MCF 10A (cell line): ENCODE measurements at regions not wholly inside any gene's neighbourhood (a gene's known extent, or its start where the extent isn't known, plus 50 kb on each side); places are given as distances from the start of the nearest gene placed in this dataset.

ENCODE experiments used
- BruUV-seq: library from RNA; stranded (reverse); fragments of 400-500 nt; replicated peaks from 2 replicates; lab custom pipeline; 2021; lab: Mats Ljungman, UMichigan
- CTCF ChIA-PET: fragments of 300-600 bp; sonication (Branson Sonifier 250); formaldehyde crosslinking; extraction: SDS; loops from one replicate; lab custom pipeline; 2021; ENCODE audit warnings: antibody characterized with exemption, inconsistent platforms; lab: Yijun Ruan, JAX
- POLR2A ChIA-PET: fragments of 300-600, 350-650 bp; sonication (Branson Sonifier 250); formaldehyde crosslinking; extraction: SDS; loops from one replicate; lab custom pipeline; 2020; ENCODE audit warnings: antibody characterized with exemption, inconsistent platforms; lab: Yijun Ruan, JAX
- DNase-seq: peaks from one replicate; pipeline ENCODE4 v3.0.0-alpha.2; 2018; ENCODE audit not compliant: unreplicated experiment
- H3K27ac Mint-ChIP-seq: one replicate; pipeline ENCODE4 v1.8.0; 2022; ENCODE audit warnings: mild to moderate bottlenecking, low read depth, mixed read lengths; ENCODE audit not compliant: unreplicated experiment
- H3K27me3 Mint-ChIP-seq: one replicate; pipeline ENCODE4 v1.8.0; 2022; ENCODE audit warnings: mixed read lengths; ENCODE audit not compliant: insufficient read depth, unreplicated experiment
- H3K36me3 Mint-ChIP-seq: one replicate; pipeline ENCODE4 v1.8.0; 2022; ENCODE audit warnings: mild to moderate bottlenecking, moderate library complexity, mixed read lengths; ENCODE audit not compliant: insufficient read depth, unreplicated experiment
- H3K4me1 Mint-ChIP-seq: one replicate; pipeline ENCODE4 v1.8.0; 2022; ENCODE audit warnings: mixed read lengths; ENCODE audit not compliant: insufficient read depth, unreplicated experiment
- H3K4me3 Mint-ChIP-seq: one replicate; pipeline ENCODE4 v1.8.0; 2022; ENCODE audit warnings: mild to moderate bottlenecking, moderate library complexity, mixed read lengths; ENCODE audit not compliant: unreplicated experiment
- H3K9me3 Mint-ChIP-seq: one replicate; pipeline ENCODE4 v1.8.0; 2022; ENCODE audit warnings: mixed read lengths; ENCODE audit not compliant: unreplicated experiment
- intact Hi-C: fragments of 100-400 bp; cut with micrococcal nuclease; formaldehyde crosslinking; loops from 2 replicates; pipeline ENCODE4 v1.14.1; 2022
- TF ChIP-seq, protein P1 (sequence below): fragments of 200-600 bp; IDR thresholded peaks from one replicate; pipeline ENCODE4 v1.8.0; 2022; ENCODE audit warnings: antibody characterized with exemption, mild to moderate bottlenecking; ENCODE audit not compliant: unreplicated experiment

DNA sequence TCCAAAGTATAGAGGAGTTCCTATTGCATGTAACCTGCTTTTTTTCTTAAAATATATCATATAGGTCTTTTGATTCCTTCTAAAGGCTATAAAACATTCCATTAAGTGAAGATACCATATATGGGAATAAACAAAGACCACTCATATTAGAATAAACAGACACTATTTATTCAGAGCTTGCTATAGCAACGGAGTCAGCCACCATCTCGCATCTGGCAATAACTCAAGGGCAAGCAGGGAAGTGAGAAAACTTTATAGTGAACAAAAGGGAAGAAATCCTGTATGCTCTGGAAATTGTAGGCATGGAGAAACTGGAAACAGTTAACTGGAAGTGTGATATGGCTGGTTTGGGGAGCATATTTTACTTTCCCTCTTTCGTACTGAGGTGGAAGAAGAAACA, 301.9 kb downstream of the PTH2R start:
- TF ChIP-seq, protein P1, sequence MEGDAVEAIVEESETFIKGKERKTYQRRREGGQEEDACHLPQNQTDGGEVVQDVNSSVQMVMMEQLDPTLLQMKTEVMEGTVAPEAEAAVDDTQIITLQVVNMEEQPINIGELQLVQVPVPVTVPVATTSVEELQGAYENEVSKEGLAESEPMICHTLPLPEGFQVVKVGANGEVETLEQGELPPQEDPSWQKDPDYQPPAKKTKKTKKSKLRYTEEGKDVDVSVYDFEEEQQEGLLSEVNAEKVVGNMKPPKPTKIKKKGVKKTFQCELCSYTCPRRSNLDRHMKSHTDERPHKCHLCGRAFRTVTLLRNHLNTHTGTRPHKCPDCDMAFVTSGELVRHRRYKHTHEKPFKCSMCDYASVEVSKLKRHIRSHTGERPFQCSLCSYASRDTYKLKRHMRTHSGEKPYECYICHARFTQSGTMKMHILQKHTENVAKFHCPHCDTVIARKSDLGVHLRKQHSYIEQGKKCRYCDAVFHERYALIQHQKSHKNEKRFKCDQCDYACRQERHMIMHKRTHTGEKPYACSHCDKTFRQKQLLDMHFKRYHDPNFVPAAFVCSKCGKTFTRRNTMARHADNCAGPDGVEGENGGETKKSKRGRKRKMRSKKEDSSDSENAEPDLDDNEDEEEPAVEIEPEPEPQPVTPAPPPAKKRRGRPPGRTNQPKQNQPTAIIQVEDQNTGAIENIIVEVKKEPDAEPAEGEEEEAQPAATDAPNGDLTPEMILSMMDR: no peak
- H3K9me3 Mint-ChIP-seq: no peaks in the 10 kb centered on the region
- no peak overlapping the region for H3K4me3 Mint-ChIP-seq
- intact Hi-C loops: no loop called here
- ChIA-PET CTCF (no interaction called here), POLR2A (no interaction called here)
- no peak overlapping the region for H3K27ac Mint-ChIP-seq
- no peak for DNase-seq
- H3K27me3 Mint-ChIP-seq: peaks cover 22% of the 10 kb centered on the region
- H3K4me1 Mint-ChIP-seq: no peaks in the 10 kb centered on the region
- BruUV-seq: no TSS peak
- no peaks in the 10 kb centered on the region for H3K36me3 Mint-ChIP-seq

DNA sequence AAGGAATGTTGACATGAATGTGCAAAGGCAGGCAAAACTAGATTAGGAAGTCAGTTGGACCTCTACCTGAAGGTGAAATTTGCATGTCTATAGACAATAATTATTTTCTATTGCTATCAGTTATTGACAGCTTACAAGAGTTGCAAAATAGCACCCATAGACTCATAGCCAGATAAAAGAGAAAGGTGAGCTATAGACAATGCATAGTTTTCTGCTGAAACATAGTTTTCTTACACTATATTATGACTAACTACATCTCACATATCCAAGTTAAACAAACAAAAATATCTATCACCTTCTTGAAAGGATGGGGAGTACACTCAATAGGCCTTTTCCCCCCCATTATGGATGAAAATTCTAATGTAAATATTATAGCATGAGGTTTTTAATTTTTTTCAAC, 305.0 kb downstream of the PTH2R start:
- CTCF ChIA-PET: no interaction called here
- DNase-seq: peak; percentile 6

DNA sequence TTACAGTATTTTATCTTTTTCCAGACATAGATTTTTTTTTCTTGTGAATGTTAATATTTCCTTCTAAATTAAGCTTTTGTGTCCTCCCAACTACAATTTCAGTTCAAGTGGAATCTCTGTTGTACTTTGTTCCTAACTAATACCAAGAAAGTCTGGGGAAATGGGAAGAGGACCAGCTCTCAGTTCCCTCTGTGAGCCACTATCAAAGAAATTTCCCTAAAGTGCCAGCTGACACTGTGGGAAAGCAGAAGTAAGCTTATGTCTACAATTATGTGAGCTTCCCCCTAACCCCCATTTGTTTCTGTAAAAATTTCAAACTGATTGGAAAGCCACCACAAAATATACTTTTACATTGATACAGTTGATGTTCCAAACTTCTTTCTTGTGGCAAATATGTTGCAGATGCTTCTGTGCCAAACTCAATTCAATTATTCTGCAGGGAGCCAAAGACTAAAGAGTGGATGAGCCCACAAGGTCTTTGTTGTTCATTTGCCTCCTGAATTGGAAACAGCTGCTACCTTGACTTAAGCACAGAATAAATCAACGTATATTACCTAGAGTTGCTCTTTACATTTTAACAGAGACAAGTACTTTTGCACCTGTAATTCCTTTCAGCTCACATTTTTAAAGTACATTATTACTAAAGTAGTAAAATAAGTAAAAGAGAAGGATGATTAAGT, 306.6 kb downstream of the PTH2R start:
- BruUV-seq: no TSS peak

More for the DNA sequence above, 305.0 kb downstream of the PTH2R start:
- Mint-ChIP-seq H3K9me3 (no peaks in the 10 kb centered on the region), H3K27ac (no peak overlapping the region), H3K4me1 (no peaks in the 10 kb centered on the region), H3K36me3 (no peaks in the 10 kb centered on the region), H3K4me3 (no peak overlapping the region), H3K27me3 (no peaks in the 10 kb centered on the region)
- no TSS peak for BruUV-seq
- TF ChIP-seq, protein P1: no peak
- intact Hi-C loops: no loop called here
- POLR2A ChIA-PET: no interaction called here

DNA sequence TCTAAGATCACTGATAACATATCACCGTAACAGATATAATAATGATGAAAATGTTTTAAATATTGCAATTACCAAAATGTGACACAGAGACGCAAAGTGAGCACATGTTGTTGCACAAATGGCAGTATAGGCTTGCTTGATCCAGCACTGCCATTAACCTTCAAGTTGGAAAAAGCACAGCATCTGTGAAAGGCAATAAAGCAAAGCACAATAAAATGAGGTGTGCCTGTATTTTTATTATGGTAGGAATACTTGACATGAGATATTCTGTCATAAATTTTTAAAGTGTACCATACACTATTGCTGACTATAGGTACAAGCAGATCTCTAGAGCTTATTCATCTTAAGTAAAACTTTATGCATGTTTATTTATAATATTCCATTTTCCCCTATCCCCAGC, 312.2 kb downstream of the PTH2R start:
- DNase-seq: no peak
- H3K4me1 Mint-ChIP-seq: no peaks in the 10 kb centered on the region
- peaks cover 11% of the 10 kb centered on the region for H3K27me3 Mint-ChIP-seq
- intact Hi-C loops: no loop called here
- TF ChIP-seq, protein P1: no peak
- H3K36me3 Mint-ChIP-seq: no peaks in the 10 kb centered on the region
- no peak overlapping the region for H3K27ac Mint-ChIP-seq
- no peaks in the 10 kb centered on the region for H3K9me3 Mint-ChIP-seq
- ChIA-PET CTCF (no interaction called here), POLR2A (no interaction called here)
- no TSS peak for BruUV-seq
- H3K4me3 Mint-ChIP-seq: no peak overlapping the region

More for the DNA sequence above, 306.6 kb downstream of the PTH2R start:
- ChIA-PET CTCF (interaction anchor here (1.0 kb wide), 1 partner anchor 97 kb away, joined by 4 read pairs; no protein-coding TSS in a partner anchor), POLR2A (no interaction called here)
- Mint-ChIP-seq H3K9me3 (no peaks in the 10 kb centered on the region), H3K27me3 (no peaks in the 10 kb centered on the region), H3K4me1 (no peaks in the 10 kb centered on the region), H3K36me3 (no peaks in the 10 kb centered on the region), H3K27ac (no peak overlapping the region), H3K4me3 (no peak overlapping the region)
- intact Hi-C loops: no loop called here
- no peak for DNase-seq
- TF ChIP-seq, protein P1: no peak
